Gastroesophageal sphincter (tissue), 4 donors: ENCODE measurements at regions not wholly inside any gene's neighbourhood (a gene's known extent, or its start where the extent isn't known, plus 50 kb on each side); places are given as distances from the start of the nearest gene placed in this dataset.

Source experiments
- ATAC-seq: fragments of 150-250 bp; one replicate; pipeline ENCODE4 v1.9.1; 2016; ENCODE audit warnings: mild to moderate bottlenecking, moderate library complexity
- H3K27ac ChIP-seq, 4 donors: fragments of 200-600 bp; sonication (generic) in 3 of 4; 1 replicate in 3 of 4; 2 replicates in 1 of 4; pipeline ENCODE4 v1.5.1; 2016 to 2019
- H3K27me3 ChIP-seq: fragments of 200-600 bp; sonication (generic); one replicate; pipeline ENCODE4 v1.5.1; 2019
- H3K36me3 ChIP-seq, 2 donors: fragments of 200-600 bp; sonication (generic); one replicate each; pipeline ENCODE4 v1.5.1; 2019; ENCODE audit warnings: control low read depth in 1 of 2
- H3K4me1 ChIP-seq, 3 donors: fragments of 200-600 bp; sonication (generic); 1 replicate in 2 of 3; 2 replicates in 1 of 3; pipeline ENCODE4 v1.5.1; 2016 to 2019; ENCODE audit warnings: control low read depth in 2 of 3
- H3K4me3 ChIP-seq, 2 donors: fragments of 200-600 bp; sonication (generic); one replicate each; pipeline ENCODE4 v1.5.1; 2019; ENCODE audit warnings: mild to moderate bottlenecking in 1 of 2, moderate library complexity in 1 of 2
- H3K9me3 ChIP-seq, 3 donors: fragments of 200-600 bp; sonication (generic); one replicate each; pipeline ENCODE4 v1.5.1; 2017 to 2019; ENCODE audit warnings: control low read depth in 2 of 3
- CTCF ChIP-seq, 4 experiments: fragments of 200-600 bp in 2 of 4; fragments of 450-650 bp in 2 of 4; sonication (generic) in 1 of 4; IDR thresholded peaks; one replicate each; pipeline ENCODE4 v1.5.1; 2017 to 2019; ENCODE audit warnings: antibody characterized with exemption in 4 of 4, mild to moderate bottlenecking in 2 of 4, moderate library complexity in 2 of 4
- EP300 ChIP-seq: sonication (generic); formaldehyde crosslinking; IDR thresholded peaks from one replicate; pipeline ENCODE4 v1.6.1; 2017; ENCODE audit warnings: antibody characterized with exemption, mild to moderate bottlenecking
- POLR2A ChIP-seq, 2 donors: fragments of 450-650 bp; IDR thresholded peaks; one replicate each; pipeline ENCODE4 v1.6.1; 2017; ENCODE audit warnings: antibody characterized with exemption in 2 of 2, mild to moderate bottlenecking in 2 of 2, moderate library complexity in 1 of 2
- POLR2AphosphoS5 ChIP-seq: sonication (generic); formaldehyde crosslinking; IDR thresholded peaks from one replicate; pipeline ENCODE4 v1.6.1; 2017; ENCODE audit warnings: antibody characterized with exemption
- WGBS, 2 donors: methylation state at CpG; one replicate each; pipeline ENCODE4 v1.1.5; 2018; ENCODE audit warnings: low coverage in 1 of 2; 5-methylcytosine and 5-hydroxymethylcytosine counted together

DNA sequence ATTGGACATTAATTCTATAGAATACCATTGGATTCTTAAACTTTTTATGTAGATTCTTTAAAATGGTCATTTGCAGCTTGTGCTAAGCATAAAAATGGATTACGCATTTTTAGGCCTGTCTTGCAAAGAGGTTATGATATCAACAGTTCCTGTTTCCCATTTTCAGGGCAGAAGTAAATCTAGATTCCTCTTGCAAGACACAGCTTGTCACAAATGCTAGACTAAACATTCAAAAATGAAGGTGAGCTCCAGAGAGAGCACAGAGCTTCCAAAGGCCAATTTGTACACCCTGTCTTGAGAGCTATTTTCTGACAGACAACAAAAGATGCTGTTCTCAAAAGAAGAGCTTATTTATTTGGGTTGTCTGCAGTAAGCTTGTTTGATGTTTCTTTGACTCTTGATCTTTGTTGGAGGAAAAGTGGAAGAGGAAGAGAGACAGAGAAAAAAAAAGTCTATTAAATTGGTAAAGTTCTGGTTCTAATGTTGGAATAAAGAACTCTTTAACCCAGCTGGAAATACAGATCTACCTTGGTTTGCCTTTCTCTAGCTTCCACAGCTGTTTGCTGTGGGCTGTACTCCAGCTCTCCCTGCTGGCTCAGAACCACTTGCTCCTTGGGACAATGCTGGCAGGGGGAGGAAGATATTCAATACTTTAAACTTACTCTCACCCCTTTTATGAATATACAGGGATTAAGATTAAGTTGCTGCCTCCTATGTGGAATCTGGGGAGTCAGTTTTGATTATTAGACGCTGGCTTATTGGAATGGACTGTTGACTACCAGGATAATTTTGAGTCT, 651.8 kb downstream of the CDH11 start:
- 53 to 56% methylated on average over 2 of the region's 2 CpGs for WGBS, 2 donors
- Histone ChIP-seq H3K4me1 (no peaks in the 10 kb centered on the region), H3K36me3 (no peaks in the 10 kb centered on the region), H3K27ac (no peak overlapping the region), H3K9me3 (no peaks in the 10 kb centered on the region), H3K27me3 (no peaks in the 10 kb centered on the region), H3K4me3 (no peak overlapping the region)
- TF ChIP-seq CTCF (IDR thresholded peaks at IDR 0.05) (peak in 1 of 4 experiments; percentile 24), POLR2AphosphoS5 (no peak), EP300 (no peak)
- no peak for ATAC-seq

DNA sequence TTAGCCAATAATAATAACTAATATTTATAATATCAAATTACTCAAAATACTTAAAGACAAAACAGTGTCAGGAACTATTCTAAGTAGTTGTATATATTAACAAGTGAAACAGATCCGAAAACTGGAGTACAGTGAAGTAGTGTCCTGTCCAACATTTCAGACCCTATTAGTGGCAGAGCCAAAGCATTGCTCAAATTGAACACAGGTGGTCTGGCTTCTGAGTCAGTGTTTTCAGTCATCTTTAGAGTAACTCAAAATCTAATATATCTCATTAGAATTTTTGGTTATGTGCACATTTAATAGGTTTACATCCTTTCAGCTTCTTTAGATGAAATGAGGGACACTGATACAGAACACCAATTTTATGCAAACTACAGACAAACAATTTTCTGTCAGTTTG, 652.5 kb downstream of the CDH11 start:
- H3K4me3 ChIP-seq: no peak overlapping the region
- H3K27me3 ChIP-seq: no peaks in the 10 kb centered on the region
- H3K9me3 ChIP-seq: no peaks in the 10 kb centered on the region
- no peaks in the 10 kb centered on the region for H3K4me1 ChIP-seq
- H3K36me3 ChIP-seq: no peaks in the 10 kb centered on the region
- H3K27ac ChIP-seq: no peak overlapping the region
- TF ChIP-seq POLR2A (IDR thresholded peaks at IDR 0.05): no peak
- TF ChIP-seq CTCF (IDR thresholded peaks at IDR 0.05): no peak
- TF ChIP-seq EP300: no peak
- TF ChIP-seq POLR2AphosphoS5: no peak
- no peak for ATAC-seq
- WGBS, 2 donors: 67 to 83% methylated on average over 1 of the region's 1 CpG

DNA sequence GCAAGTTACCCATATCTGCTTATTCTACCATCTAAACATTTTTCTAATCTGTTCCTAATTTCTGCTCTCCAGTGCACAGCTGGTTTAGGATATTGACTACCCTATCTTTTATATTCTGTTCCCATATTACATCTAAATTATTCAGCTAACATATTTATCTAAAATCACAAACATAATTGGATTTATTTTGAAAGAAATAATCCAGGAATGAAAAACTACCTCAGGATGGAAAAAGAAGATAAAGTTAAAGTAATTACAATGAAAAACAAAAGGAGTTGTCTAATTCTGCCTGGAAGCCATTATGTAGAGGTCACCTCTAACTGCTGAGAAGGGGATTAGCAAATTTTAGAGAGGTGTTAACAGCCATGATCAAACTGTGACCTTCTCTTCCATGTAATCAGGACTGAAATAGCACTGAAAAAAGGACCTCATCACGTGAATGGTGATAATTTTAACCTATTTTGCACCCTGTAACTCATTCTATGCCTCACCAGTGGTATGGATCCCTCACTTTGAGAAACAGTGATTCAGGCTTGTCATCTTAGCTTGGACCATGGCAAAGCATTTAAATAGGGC, 653.3 kb downstream of the CDH11 start:
- ATAC-seq: no peak
- Histone ChIP-seq H3K36me3 (no peaks in the 10 kb centered on the region), H3K9me3 (no peaks in the 10 kb centered on the region), H3K27ac (no peak overlapping the region), H3K4me3 (no peak overlapping the region), H3K4me1 (no peaks in the 10 kb centered on the region), H3K27me3 (no peaks in the 10 kb centered on the region)
- 46 to 62% methylated on average over 1 of the region's 1 CpG for WGBS, 2 donors
- no peak for TF ChIP-seq POLR2AphosphoS5
- TF ChIP-seq POLR2A (IDR thresholded peaks at IDR 0.05): no peak
- TF ChIP-seq EP300: no peak
- no peak for TF ChIP-seq CTCF (IDR thresholded peaks at IDR 0.05)

- H3K9me3 ChIP-seq: no peaks in the 10 kb centered on the region
- WGBS, 2 donors: 0% methylated on average over 1 of the region's 1 CpG; no CpG with 5 or more reads in 1 of the 2 donors
- H3K27ac ChIP-seq: no peak overlapping the region
- TF ChIP-seq POLR2AphosphoS5: no peak
- TF ChIP-seq EP300: no peak
- TF ChIP-seq CTCF (IDR thresholded peaks at IDR 0.05): no peak
- no peak for TF ChIP-seq POLR2A (IDR thresholded peaks at IDR 0.05)
- H3K4me3 ChIP-seq: no peak overlapping the region
- H3K4me1 ChIP-seq: no peaks in the 10 kb centered on the region
- no peaks in the 10 kb centered on the region for H3K36me3 ChIP-seq
- ATAC-seq: no peak
- H3K27me3 ChIP-seq: no peaks in the 10 kb centered on the region
Measured at GRCh38 chr16:64459821-64460220, 662.0 kb downstream of the CDH11 start.

- ATAC-seq: no peak
- 83 to 86% methylated on average over 2 of the region's 2 CpGs for WGBS, 2 donors
- H3K27ac ChIP-seq: no peak overlapping the region
- no peaks in the 10 kb centered on the region for H3K36me3 ChIP-seq
- no peaks in the 10 kb centered on the region for H3K27me3 ChIP-seq
- no peak overlapping the region for H3K4me3 ChIP-seq
- H3K9me3 ChIP-seq: no peaks in the 10 kb centered on the region
- H3K4me1 ChIP-seq: no peaks in the 10 kb centered on the region
- TF ChIP-seq EP300 (no peak), POLR2A (IDR thresholded peaks at IDR 0.05) (no peak), CTCF (IDR thresholded peaks at IDR 0.05) (no peak), POLR2AphosphoS5 (no peak)
Measured at GRCh38 chr16:64459402-64459801, 662.5 kb downstream of the CDH11 start.
